Central memory CD8-positive, alpha-beta T cell (primary cell): ENCODE measurements at regions not wholly inside any gene's neighbourhood (a gene's known extent, or its start where the extent isn't known, plus 50 kb on each side); places are given as distances from the start of the nearest gene placed in this dataset.

ENCODE experiments used
- ATAC-seq: fragments of 150-1000 bp; cut with Tn5 transposase; replicated peaks from 2 replicates; pipeline ENCODE4 v1.10.0; 2022; ENCODE audit warnings: mild to moderate bottlenecking, moderate FRiP score, moderate number of reproducible peaks; ENCODE audit not compliant: poor library complexity, severe bottlenecking; ENCODE audit errors: extremely low read depth
- DNase-seq, 2 donors: peaks; one replicate each; pipeline ENCODE4 v3.0.0; 2021; ENCODE audit warnings: low spot score in 2 of 2
- H3K27ac Mint-ChIP-seq: one replicate; pipeline ENCODE4 v1.8.0; 2022; ENCODE audit warnings: low read depth, mild to moderate bottlenecking, moderate library complexity, mixed read lengths
- H3K27me3 Mint-ChIP-seq: one replicate; pipeline ENCODE4 v1.8.0; 2022; ENCODE audit warnings: mixed read lengths
- H3K36me3 Mint-ChIP-seq: one replicate; pipeline ENCODE4 v1.8.0; 2022; ENCODE audit warnings: mild to moderate bottlenecking, moderate library complexity, mixed read lengths; ENCODE audit not compliant: insufficient read depth
- H3K4me1 Mint-ChIP-seq: one replicate; pipeline ENCODE4 v1.8.0; 2022; ENCODE audit warnings: mixed read lengths
- H3K4me3 Mint-ChIP-seq: one replicate; pipeline ENCODE4 v1.8.0; 2022; ENCODE audit warnings: mild to moderate bottlenecking, moderate library complexity, mixed read lengths
- H3K9me3 Mint-ChIP-seq: one replicate; pipeline ENCODE4 v1.8.0; 2022; ENCODE audit warnings: mixed read lengths

GRCh38 chr2:118562144-118562543, 285.3 kb downstream of the EN1 start:
- DNase-seq: no peak
- no peak overlapping the region for H3K27ac Mint-ChIP-seq
- H3K27me3 Mint-ChIP-seq: peaks cover 10% of the 10 kb centered on the region
- H3K9me3 Mint-ChIP-seq: no peaks in the 10 kb centered on the region
- no peak for ATAC-seq
- H3K36me3 Mint-ChIP-seq: no peaks in the 10 kb centered on the region
- H3K4me3 Mint-ChIP-seq: no peak overlapping the region
- no peaks in the 10 kb centered on the region for H3K4me1 Mint-ChIP-seq

GRCh38 chr2:118558846-118559245, 288.6 kb downstream of the EN1 start:
- H3K4me3 Mint-ChIP-seq: no peak overlapping the region
- H3K27ac Mint-ChIP-seq: no peak overlapping the region
- DNase-seq (no peak), ATAC-seq (no peak)
- H3K36me3 Mint-ChIP-seq: no peaks in the 10 kb centered on the region
- H3K9me3 Mint-ChIP-seq: peaks cover 9% of the 10 kb centered on the region
- no peaks in the 10 kb centered on the region for H3K4me1 Mint-ChIP-seq
- H3K27me3 Mint-ChIP-seq: peaks cover 12% of the 10 kb centered on the region

GRCh38 chr2:118557791-118558190, 289.7 kb downstream of the EN1 start:
- Mint-ChIP-seq H3K27ac (no peak overlapping the region), H3K36me3 (no peaks in the 10 kb centered on the region)
- DNase-seq: no peak

GRCh38 chr2:118557016-118557415, 290.4 kb downstream of the EN1 start:
- no peak overlapping the region for H3K4me3 Mint-ChIP-seq
- no peak for DNase-seq
- H3K4me1 Mint-ChIP-seq: no peaks in the 10 kb centered on the region
- no peaks in the 10 kb centered on the region for H3K36me3 Mint-ChIP-seq
- peaks cover 21% of the 10 kb centered on the region for H3K27me3 Mint-ChIP-seq
- H3K27ac Mint-ChIP-seq: no peak overlapping the region
- no peak for ATAC-seq
- peaks cover 11% of the 10 kb centered on the region for H3K9me3 Mint-ChIP-seq

More at GRCh38 chr2:118557791-118558190, 289.7 kb downstream of the EN1 start:
- no peak for ATAC-seq
- Mint-ChIP-seq H3K27me3 (peaks cover 21% of the 10 kb centered on the region), H3K9me3 (peaks cover 11% of the 10 kb centered on the region), H3K4me3 (no peak overlapping the region), H3K4me1 (no peaks in the 10 kb centered on the region)

- no peaks in the 10 kb centered on the region for H3K4me1 Mint-ChIP-seq
- DNase-seq: no peak
- peaks cover 1% of the 10 kb centered on the region for H3K36me3 Mint-ChIP-seq
- no peak overlapping the region for H3K4me3 Mint-ChIP-seq
- H3K27me3 Mint-ChIP-seq: peaks cover 13% of the 10 kb centered on the region
- H3K27ac Mint-ChIP-seq: no peak overlapping the region
- ATAC-seq: no peak
- peaks cover 11% of the 10 kb centered on the region for H3K9me3 Mint-ChIP-seq
Observed at GRCh38 chr2:118554616-118555015, 292.8 kb downstream of the EN1 start.

DNA sequence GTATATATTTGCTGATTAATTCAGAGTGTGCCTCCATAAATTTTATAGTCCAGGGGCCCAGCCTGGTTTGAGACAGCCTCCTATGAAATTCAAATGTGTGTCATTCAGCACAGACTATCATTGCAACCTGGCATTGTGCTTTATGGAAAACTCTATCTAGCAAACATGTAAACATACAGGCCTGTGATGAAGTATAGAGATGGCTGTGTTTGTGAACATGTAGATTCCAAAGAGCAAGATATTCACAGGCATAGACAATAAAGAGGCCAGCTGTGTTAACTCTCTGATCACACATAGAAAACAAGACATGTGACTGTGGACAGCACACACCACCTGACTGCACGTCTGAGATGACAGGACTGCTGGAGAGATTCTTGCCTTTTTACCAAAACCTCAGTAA, 297.9 kb downstream of the EN1 start:
- no peak overlapping the region for H3K27ac Mint-ChIP-seq
- ATAC-seq (no peak), DNase-seq (no peak)
- H3K27me3 Mint-ChIP-seq: peaks cover 12% of the 10 kb centered on the region
- H3K4me1 Mint-ChIP-seq: no peaks in the 10 kb centered on the region
- H3K9me3 Mint-ChIP-seq: peaks cover 6% of the 10 kb centered on the region
- H3K36me3 Mint-ChIP-seq: peaks cover 1% of the 10 kb centered on the region
- no peak overlapping the region for H3K4me3 Mint-ChIP-seq

DNA sequence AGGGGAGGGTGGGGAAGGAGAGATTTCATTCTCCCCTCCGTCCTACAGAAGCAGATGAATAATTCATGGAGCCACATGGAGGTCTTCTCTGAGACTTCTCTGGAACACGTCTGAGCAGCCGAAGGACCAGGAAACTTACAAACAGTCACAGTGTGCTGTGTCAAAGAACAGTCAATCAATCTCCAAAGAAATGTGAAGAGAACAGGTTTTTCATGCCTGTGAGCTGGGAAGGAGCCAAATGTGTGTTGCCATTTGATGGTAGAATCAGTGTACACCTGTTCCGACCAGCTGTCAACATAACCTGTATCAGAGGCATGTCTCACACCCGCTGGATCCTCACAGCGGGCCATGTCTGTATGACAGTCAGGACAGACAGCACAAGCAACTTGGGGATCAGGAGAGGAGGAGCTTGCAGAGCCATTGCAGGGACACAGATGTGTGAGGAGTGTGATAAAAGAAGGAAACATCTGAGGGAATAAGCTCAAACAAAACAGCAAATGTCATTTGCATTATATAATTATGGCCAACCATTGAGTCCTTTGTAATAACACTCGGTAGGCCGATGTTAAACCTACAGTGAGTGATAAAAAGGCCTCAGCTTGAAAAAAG, 298.5 kb downstream of the EN1 start:
- Mint-ChIP-seq H3K9me3 (peaks cover 4% of the 10 kb centered on the region), H3K4me1 (no peaks in the 10 kb centered on the region), H3K27ac (no peak overlapping the region), H3K36me3 (peaks cover 1% of the 10 kb centered on the region), H3K4me3 (no peak overlapping the region), H3K27me3 (peaks cover 11% of the 10 kb centered on the region)
- ATAC-seq: no peak
- DNase-seq: no peak

DNA sequence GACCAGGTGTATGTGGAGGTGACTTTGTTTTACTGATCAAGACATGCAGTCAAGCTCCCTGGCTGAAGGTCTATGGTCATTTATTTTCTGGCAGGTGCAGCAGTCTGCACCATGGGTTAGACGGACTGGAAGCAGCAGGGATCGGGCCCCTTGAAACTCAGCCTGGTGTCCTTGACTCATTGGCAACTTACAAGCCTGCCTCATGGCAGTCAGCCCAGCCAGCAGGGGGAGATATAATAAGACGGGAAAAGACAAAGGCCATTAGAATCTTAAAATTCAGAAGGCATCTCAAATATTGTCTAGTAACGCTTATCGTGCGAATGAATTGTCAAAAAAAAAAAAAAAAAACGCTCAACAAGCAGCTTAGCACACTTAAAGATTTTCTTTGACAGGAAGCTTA, 308.2 kb downstream of the EN1 start:
- no peak for ATAC-seq

GRCh38 chr2:118536306-118536705, 311.1 kb downstream of the EN1 start:
- Mint-ChIP-seq H3K4me1 (no peaks in the 10 kb centered on the region), H3K4me3 (no peak overlapping the region), H3K36me3 (peaks cover 2% of the 10 kb centered on the region), H3K9me3 (peaks cover 10% of the 10 kb centered on the region), H3K27me3 (no peaks in the 10 kb centered on the region), H3K27ac (no peak overlapping the region)
- ATAC-seq (no peak), DNase-seq (no peak)

More for the DNA sequence above, 308.2 kb downstream of the EN1 start:
- no peak for DNase-seq
- Mint-ChIP-seq H3K9me3 (peaks cover 10% of the 10 kb centered on the region), H3K27ac (no peak overlapping the region), H3K27me3 (no peaks in the 10 kb centered on the region), H3K4me1 (no peaks in the 10 kb centered on the region), H3K4me3 (no peak overlapping the region), H3K36me3 (peaks cover 2% of the 10 kb centered on the region)

GRCh38 chr2:118535818-118536212, 311.6 kb downstream of the EN1 start:
- no peak for DNase-seq
- Mint-ChIP-seq H3K4me1 (no peaks in the 10 kb centered on the region), H3K27ac (no peak overlapping the region), H3K9me3 (peaks cover 10% of the 10 kb centered on the region), H3K36me3 (peaks cover 2% of the 10 kb centered on the region), H3K27me3 (no peaks in the 10 kb centered on the region), H3K4me3 (no peak overlapping the region)
- no peak for ATAC-seq

GRCh38 chr2:118535171-118535817, 312.2 kb downstream of the EN1 start:
- no peak for DNase-seq
- no peaks in the 10 kb centered on the region for H3K4me1 Mint-ChIP-seq
- no peak for ATAC-seq
- peaks cover under 1% of the 10 kb centered on the region for H3K27me3 Mint-ChIP-seq
- H3K36me3 Mint-ChIP-seq: peaks cover 2% of the 10 kb centered on the region
- H3K27ac Mint-ChIP-seq: no peak overlapping the region
- H3K9me3 Mint-ChIP-seq: peaks cover 7% of the 10 kb centered on the region
- H3K4me3 Mint-ChIP-seq: no peak overlapping the region

DNA sequence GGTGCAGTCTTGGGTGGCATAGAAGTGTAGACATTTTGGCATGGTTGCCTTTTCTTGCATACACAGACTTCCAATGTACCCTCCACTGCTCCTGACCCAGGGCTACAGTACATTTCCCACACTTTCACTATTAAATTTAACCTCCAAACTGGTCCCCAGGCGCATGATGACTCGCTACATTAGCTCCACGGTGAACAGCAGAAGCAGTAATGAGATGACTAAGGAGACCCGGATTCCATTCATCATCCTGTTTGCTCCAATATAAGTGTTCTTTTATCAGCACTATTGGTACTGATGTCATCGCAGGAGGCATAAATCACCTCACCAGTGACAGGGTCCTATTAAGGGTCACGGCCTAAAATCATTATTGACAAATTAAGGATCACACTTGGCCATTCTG, 316.5 kb downstream of the EN1 start:
- ATAC-seq: no peak
- no peaks in the 10 kb centered on the region for H3K9me3 Mint-ChIP-seq
- no peaks in the 10 kb centered on the region for H3K4me1 Mint-ChIP-seq
- peaks cover 8% of the 10 kb centered on the region for H3K27me3 Mint-ChIP-seq
- no peaks in the 10 kb centered on the region for H3K36me3 Mint-ChIP-seq
- no peak overlapping the region for H3K27ac Mint-ChIP-seq
- no peak for DNase-seq
- H3K4me3 Mint-ChIP-seq: no peak overlapping the region

- peaks cover 8% of the 10 kb centered on the region for H3K27me3 Mint-ChIP-seq
- H3K4me3 Mint-ChIP-seq: no peak overlapping the region
- no peak overlapping the region for H3K27ac Mint-ChIP-seq
- ATAC-seq (no peak), DNase-seq (no peak)
- no peaks in the 10 kb centered on the region for H3K9me3 Mint-ChIP-seq
- H3K4me1 Mint-ChIP-seq: no peaks in the 10 kb centered on the region
- H3K36me3 Mint-ChIP-seq: no peaks in the 10 kb centered on the region
Observed at GRCh38 chr2:118529908-118530599, 317.4 kb downstream of the EN1 start.
